Nucleus accumbens (tissue), 56 donors: ENCODE measurements at regions not wholly inside any gene's neighbourhood (a gene's known extent, or its start where the extent isn't known, plus 50 kb on each side); places are given as distances from the start of the nearest gene placed in this dataset.

ENCODE experiments used
- DNase-seq, 56 donors: peaks; one replicate each; lab custom pipeline; 2025; lab: John Stamatoyannopoulos, UW

- no peak for DNase-seq
Observed at GRCh38 chr2:16172324-16173175, 232.2 kb downstream of the MYCN start.

DNA sequence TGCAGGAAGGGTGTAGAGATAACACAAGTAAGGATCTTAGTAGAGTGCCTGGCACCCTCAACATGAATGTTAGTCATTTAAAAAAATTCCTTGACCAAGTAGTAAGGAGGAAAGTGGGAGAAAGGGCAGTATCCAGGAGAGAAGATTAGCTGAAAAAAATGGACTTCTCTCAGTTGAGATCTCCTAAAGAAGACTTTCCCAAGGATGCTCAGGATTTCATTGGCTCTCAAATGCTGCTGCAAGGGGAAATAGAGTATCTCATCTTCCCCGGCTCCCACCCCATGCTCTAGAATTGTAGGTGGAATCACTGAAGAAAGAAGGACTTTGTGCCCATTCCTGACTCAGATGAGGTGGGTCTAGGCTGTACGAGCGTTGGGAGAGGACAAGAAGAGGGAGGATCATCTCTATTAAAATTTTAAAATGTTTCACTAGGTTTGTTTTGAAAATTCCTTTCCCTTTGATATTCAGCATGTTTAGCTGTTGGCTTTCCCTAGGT lies 231.1 kb downstream of the MYCN start:
- DNase-seq: no peak

GRCh38 chr2:16170675-16171424 lies 230.5 kb downstream of the MYCN start:
- no peak for DNase-seq

GRCh38 chr2:16169381-16169960 lies 229.1 kb downstream of the MYCN start:
- DNase-seq: no peak

DNA sequence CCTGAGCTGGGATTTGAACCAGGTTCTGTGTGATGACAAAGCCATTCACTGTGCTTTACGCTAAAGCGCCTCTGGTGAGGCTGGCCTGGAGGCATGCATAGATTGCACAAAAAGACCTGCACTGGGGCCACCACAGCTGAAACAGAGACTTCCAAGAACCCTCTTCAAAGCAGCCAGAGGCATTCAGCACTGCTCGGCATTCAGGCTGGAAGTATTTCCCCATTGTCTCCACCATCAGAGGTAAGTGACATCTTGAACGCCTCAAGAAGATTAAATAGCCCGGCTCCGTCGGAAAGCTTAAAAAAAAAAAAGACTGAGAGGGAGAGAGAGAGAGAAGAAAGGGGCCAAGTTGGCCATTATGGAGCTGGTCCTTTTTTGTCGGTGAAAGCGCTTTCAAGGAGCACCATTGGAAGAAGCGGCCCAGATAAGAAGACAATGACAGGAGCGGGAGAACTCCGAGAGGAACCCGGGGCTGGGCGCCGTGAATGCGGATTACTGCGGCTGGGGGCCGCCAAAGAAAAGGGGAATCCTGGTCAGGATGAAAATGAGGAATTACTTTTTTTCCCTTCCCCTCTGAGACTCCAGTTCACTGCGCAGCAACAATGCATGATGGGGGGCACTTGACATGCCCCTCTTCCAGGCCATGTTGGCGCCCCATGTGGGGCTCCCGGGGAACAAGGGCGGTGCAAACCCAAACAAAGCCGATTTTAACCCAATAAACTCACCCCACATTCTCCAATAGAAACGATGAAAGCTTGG lies 228.3 kb downstream of the MYCN start:
- DNase-seq: no peak

DNA sequence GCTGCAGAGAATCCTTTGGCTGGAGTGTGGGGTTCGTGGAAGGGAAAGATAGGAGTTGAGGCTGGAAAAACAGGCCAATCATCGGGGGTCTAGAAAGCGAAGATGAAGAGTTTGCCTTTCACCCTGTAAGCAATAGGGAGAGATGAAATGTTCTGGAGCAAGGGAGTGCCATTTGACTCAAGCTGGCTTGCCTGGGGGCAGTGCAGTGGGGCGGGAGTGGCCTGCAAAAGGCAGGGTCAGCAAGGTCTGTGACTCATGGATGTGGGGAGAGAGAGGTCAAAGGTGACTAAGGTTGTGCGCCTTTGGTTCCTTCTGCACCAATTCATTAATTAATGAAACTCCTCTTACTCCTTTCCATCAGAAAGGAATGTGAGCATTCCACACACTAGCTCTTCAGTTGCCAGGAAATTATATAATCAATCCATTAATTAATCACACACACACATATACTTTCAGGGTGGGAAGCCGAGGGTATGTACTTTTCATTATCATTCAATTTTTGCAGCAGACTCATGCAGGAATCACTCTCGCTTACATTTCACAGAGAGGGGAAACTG lies 227.6 kb downstream of the MYCN start:
- DNase-seq: no peak

DNA sequence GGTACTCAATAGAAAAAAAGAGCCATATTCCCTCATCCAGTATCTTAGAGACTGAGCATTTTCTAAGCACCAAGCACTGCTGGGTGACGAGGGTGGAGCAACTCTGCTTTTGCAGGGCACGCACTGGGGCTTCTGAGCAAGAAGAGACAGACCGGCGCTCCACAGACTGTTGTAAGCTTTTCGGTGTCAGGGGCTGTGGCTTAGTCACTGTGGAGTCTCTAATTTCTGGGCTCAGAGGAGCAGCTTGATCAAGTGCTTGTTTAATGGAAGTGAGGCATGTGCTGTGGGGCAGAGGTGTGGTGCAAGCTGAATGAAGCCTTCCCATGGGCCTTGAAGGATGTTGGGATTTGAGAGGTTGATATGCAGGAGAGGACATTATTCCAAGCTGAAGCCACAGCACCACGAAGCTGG lies 227.1 kb downstream of the MYCN start:
- DNase-seq: no peak

DNA sequence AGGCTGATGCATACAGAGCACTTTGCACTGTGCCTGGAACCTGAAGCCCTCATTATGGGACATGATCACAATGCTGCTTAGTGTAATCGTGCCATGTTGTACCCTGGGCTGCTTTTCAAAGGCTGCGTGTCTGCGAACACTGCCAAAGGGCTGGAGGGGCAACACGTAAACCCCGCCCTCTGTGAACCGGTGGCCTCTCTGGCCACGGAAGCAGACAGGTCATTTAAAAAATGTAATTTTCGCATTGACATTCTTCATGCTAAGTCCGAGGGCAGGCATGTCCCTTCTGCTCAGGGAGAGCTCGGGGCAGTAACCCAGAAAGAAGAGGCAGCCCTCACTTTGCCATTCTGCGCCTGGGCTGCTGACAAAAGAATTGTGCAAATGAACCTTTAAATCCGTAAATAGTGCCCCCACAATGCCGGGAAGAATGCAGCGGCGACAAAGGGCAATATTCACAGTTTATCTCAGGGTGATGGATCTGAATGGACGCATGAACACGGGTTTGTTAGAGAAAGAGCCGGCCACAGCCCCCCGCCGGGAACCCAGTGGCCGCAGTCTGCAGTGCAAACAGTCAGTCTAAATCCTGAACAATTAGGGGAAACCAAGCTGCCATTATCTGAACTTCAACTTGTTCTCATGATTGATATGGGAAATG lies 226.1 kb downstream of the MYCN start:
- DNase-seq: no peak

GRCh38 chr2:16165518-16166326 lies 225.4 kb downstream of the MYCN start:
- DNase-seq: no peak

DNA sequence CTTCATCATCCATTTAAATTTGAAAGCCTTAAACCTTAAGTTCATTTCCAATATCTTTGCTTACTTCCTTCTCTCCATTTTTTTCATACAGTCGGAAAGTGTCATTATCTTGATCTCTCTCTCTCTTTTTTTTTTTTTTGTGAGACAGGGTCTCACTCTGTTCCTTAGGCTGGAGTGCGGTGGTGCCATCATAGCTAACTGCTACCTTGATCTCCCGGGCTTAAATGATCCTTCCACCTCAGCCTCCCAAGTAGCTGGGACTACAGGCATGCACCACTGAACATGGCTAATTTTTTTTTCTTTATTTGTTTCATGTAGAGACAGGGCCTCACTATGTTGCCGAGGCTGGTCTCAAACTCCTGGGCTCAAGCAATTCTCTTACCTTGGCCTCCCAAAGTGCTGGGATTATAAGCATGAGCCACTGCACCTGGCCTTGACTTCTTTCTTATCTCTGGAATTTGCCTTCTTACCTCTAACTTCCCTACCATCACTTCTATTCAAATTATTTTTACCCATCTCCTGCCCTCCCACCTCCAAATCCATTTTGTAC lies 222.2 kb downstream of the MYCN start:
- DNase-seq: no peak

DNA sequence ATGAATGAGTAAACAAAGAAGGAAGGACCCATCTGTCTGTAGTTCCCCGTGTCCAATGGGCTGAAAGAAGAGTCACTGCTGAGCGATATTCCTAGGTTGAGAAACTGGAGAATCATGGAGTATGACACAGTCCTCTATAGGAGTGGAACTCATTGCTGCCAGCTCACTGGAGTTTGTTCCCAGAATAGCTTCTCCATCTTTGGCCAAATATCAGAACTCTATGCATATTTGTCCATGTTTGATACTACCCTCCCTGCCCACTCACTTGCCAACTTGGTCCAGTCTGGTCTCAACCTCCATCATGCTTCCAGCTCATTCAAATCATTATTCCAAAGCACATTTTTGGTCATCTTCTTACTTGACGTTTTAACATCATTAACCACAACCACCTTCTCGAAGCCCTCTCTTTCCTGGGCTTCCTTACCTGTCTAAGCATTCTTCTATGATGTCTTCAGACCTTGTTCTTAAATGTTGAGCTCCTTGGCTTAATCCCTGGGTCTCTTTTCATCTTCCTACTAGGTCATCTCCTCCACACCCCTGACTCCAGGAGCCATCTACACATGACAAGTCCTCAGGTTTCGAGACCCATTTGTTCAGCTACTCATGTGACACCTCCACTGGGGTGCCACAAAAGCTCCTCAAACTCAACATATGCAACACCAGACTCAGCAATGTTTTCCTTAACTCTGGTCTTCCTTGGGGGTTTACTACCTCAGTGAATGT lies 221.6 kb downstream of the MYCN start:
- DNase-seq: no peak

DNA sequence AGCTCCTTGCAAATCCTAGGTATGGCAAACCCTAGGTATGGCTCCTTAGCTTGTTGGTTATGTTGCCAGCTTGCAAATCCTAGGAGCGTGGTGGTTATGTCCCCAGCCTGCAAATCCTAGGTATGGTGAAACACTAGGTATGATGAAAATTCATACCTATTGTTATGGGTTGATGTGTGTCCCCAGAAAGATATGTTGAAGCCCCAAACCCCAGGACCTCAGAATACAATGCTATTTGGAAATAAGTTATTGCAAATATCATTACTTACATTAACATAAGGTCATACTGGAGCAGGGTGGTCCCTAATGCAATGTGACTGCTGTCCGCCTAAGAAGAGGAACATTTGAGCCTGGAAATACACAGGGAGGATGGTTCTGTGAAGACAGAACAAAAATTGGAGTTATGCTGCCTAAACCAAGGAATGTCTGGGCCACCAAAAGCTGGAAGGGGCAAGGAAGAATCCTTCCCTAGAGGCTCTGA lies 220.8 kb downstream of the MYCN start:
- no peak for DNase-seq

DNA sequence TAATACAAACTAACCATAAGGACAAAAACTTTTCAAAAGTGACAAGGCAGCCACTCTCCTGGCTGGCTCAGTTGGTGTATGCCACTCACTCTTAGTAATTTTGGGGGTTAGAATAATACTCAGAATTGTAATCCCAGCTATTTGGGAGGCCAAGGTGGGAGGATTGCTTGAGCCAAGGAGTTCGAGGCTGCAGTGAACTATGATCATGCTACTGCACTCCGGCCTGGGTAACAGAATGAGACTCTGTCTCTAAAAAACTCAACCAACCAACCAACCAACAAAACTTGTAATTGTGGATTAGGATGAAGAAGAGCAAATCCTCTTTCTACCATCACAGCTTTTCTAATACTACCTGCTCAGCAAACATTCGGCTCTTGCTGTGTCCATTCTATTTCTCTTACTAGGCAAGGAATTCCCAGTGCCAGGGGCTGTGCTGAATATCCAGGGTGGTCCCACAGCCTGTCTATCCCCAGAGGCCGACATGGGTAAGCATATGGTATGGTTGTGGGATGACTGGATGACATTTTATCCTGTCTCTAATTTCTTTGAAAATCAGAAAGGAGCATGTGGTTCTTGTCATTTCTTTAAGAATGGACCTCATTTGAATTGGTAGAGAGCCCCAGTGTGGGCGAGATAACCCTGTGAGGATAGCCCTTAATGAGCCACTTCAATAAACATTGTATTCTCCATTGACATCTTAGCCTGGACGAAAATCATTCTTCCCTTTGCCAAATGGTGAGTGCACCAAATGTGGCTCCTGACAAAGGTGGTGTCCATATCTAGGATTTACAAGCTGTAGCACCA lies 220.1 kb downstream of the MYCN start:
- no peak for DNase-seq

DNA sequence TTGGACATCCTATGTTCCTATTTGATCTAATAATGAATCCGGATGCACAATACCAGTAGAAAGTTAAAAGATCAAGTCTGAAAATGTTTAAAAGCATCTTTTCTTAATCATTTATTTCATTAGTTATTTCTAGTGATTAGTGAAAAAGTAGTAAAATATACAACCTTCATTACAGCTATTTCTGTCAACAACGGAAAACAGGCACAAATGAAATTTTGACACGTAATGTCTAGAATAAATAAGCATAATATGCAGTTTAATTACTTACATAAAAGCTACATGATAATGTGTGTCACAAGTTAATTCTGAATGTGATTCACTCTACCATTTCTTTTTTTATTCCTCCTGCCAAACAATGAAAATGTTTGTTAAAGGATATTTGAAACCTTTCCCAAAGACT lies 216.1 kb downstream of the MYCN start:
- no peak for DNase-seq

DNA sequence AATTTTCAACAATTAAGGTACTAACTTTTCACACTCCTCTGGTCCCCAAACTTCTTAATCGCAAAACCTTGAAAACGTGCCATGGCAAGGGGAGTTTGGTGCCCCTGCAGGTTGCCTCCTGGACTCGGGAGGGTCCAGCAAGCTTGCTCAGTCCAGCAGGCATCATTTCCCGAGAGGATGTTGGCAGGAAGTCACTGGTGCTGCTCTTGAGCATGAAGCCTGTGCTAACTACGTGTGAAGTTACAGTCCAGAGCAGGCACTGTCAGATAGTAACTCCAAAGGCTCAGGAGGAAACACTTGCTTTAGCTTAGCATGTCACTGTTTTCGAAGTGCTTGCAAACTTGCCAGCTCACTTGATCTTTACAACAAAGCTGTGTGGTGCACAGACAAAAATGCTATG lies 215.4 kb downstream of the MYCN start:
- no peak for DNase-seq

GRCh38 chr2:16155366-16155765 lies 215.0 kb downstream of the MYCN start:
- no peak for DNase-seq
